ENCODE measurements at regions not wholly inside any gene's neighbourhood (a gene's known extent, or its start where the extent isn't known, plus 50 kb on each side); places are given as distances from the start of the nearest gene placed in this dataset.

- in situ Hi-C loops (cut with MboI; ENCODE audit: low sequenced_read_pairs), result no loop called here
Measured at GRCh38 chr12:126768517-126768916, 1498.5 kb upstream of the TMEM132C start.

GRCh38 chr12:126770188-126770587, 1496.8 kb upstream of the TMEM132C start:
- in situ Hi-C loops (cut with MboI; ENCODE audit: low sequenced_read_pairs), result no loop called here

- in situ Hi-C loops (cut with MboI; ENCODE audit: low sequenced_read_pairs), result no loop called here
Measured at GRCh38 chr12:126772171-126772864, 1494.7 kb upstream of the TMEM132C start.

- in situ Hi-C loops (cut with MboI; ENCODE audit: low sequenced_read_pairs), result no loop called here
Measured at GRCh38 chr12:126773012-126773411, 1494.0 kb upstream of the TMEM132C start.

GRCh38 chr12:126773491-126773890, 1493.5 kb upstream of the TMEM132C start:
- in situ Hi-C loops (cut with MboI; ENCODE audit: low sequenced_read_pairs), result no loop called here

GRCh38 chr12:126776026-126776655, 1490.8 kb upstream of the TMEM132C start:
- in situ Hi-C loops (cut with MboI; ENCODE audit: low sequenced_read_pairs), result no loop called here

GRCh38 chr12:126780343-126780742, 1486.6 kb upstream of the TMEM132C start:
- in situ Hi-C loops (cut with MboI; ENCODE audit: low sequenced_read_pairs), result no loop called here

GRCh38 chr12:126781593-126781992, 1485.4 kb upstream of the TMEM132C start:
- in situ Hi-C loops (cut with MboI; ENCODE audit: low sequenced_read_pairs), result no loop called here

- in situ Hi-C loops (cut with MboI; ENCODE audit: low sequenced_read_pairs), result no loop called here
Measured at GRCh38 chr12:126782083-126782482, 1484.9 kb upstream of the TMEM132C start.

- in situ Hi-C loops (cut with MboI; ENCODE audit: low sequenced_read_pairs), result no loop called here
Measured at GRCh38 chr12:126784328-126784921, 1482.5 kb upstream of the TMEM132C start.

- in situ Hi-C loops (cut with MboI; ENCODE audit: low sequenced_read_pairs), result no loop called here
Measured at GRCh38 chr12:126789963-126790362, 1477.0 kb upstream of the TMEM132C start.

GRCh38 chr12:126791122-126791521, 1475.8 kb upstream of the TMEM132C start:
- in situ Hi-C loops (cut with MboI; ENCODE audit: low sequenced_read_pairs), result no loop called here

GRCh38 chr12:126792411-126792810, 1474.6 kb upstream of the TMEM132C start:
- in situ Hi-C loops (cut with MboI; ENCODE audit: low sequenced_read_pairs), result no loop called here

GRCh38 chr12:126797525-126797924, 1469.4 kb upstream of the TMEM132C start:
- in situ Hi-C loops (cut with MboI; ENCODE audit: low sequenced_read_pairs), result no loop called here

- in situ Hi-C loops (cut with MboI; ENCODE audit: low sequenced_read_pairs), result no loop called here
Measured at GRCh38 chr12:126798449-126798848, 1468.5 kb upstream of the TMEM132C start.

GRCh38 chr12:126807312-126807865, 1459.6 kb upstream of the TMEM132C start:
- in situ Hi-C loops (cut with MboI; ENCODE audit: low sequenced_read_pairs), result no loop called here

GRCh38 chr12:126811391-126811790, 1455.6 kb upstream of the TMEM132C start:
- in situ Hi-C loops (cut with MboI; ENCODE audit: low sequenced_read_pairs), result no loop called here

GRCh38 chr12:126819554-126819953, 1447.4 kb upstream of the TMEM132C start:
- in situ Hi-C loops (cut with MboI; ENCODE audit: low sequenced_read_pairs), result no loop called here

GRCh38 chr12:126830778-126831680, 1435.9 kb upstream of the TMEM132C start:
- in situ Hi-C loops (cut with MboI; ENCODE audit: low sequenced_read_pairs), result no loop called here

GRCh38 chr12:126837697-126838096, 1429.3 kb upstream of the TMEM132C start:
- in situ Hi-C loops (cut with MboI; ENCODE audit: low sequenced_read_pairs), result no loop called here

Data from HL-60/S4 (cell line).